ENCODE measurements at regions not wholly inside any gene's neighbourhood (a gene's known extent, or its start where the extent isn't known, plus 50 kb on each side); places are given as distances from the start of the nearest gene placed in this dataset.

GRCh38 chr2:52961403-52961802, 806.2 kb upstream of the CHAC2 start:
- TF ChIP-seq CTCF (IDR thresholded peaks at IDR 0.05) (no peak), POLR2A (IDR thresholded peaks at IDR 0.05) (no peak)

Measured in lower leg skin (tissue), 3 donors.